Stimulated activated CD8-positive, alpha-beta memory T cell treated with anti-CD3 and anti-CD28 coated beads, Interleukin-12 subunit alpha, Interleukin-12 subunit beta, amount 100 ng/mL, for 1 hour (primary cell): ENCODE measurements at regions not wholly inside any gene's neighbourhood (a gene's known extent, or its start where the extent isn't known, plus 50 kb on each side); places are given as distances from the start of the nearest gene placed in this dataset.
"Not testable (repeated sequence)": the region's sequence is repeated elsewhere in the genome, so short reads cannot be mapped to it uniquely, and the experiment has no call there.

ENCODE experiments used
- DNase-seq: peaks from one replicate; pipeline ENCODE4 v3.0.0-alpha.2; 2020; ENCODE audit warnings: low read depth

DNA sequence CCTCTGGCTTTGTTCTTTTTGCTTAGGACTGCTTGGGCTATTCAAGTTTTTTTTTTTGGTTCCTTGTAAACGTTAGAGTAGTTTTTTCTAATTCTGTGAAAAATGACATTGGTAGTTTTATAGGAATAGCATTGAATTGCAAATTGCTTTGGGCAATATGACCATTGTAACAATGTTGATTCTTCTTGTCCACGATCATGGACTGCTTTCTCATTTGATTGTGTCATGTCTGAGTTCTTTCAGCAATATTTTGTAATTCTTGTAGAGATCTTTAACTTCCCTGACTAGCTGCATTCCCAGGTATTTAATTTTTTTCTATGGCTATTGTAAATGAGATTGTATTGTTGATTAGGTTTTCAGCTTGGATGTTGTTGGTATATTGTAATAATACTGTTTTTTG lies 286.2 kb upstream of the C1QTNF3 start:
- not testable (repeated sequence) for DNase-seq

DNA sequence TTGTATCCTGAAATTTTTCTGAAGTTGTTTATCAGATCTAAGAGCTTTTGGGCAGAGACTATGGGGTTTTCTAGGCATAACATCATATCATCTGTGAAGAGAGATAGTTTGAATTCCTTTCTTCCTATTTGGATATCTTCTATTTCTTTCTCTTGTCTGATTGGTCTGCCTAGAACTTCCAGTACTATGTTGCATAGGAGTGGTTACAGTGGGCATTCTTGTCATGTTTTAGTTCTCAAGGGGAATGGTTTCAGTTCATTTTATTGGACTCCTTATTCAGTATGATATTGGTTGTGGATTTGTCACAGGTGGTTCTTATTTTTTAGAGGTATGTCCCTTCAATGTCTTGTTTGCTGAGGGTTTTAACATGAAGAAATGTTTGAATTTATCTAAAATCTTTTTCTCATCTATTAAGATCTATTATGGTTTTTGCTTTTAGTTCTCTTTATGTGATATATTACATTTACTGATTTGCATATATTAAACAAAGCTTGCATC lies 286.6 kb upstream of the C1QTNF3 start:
- DNase-seq, result not testable (repeated sequence)

DNA sequence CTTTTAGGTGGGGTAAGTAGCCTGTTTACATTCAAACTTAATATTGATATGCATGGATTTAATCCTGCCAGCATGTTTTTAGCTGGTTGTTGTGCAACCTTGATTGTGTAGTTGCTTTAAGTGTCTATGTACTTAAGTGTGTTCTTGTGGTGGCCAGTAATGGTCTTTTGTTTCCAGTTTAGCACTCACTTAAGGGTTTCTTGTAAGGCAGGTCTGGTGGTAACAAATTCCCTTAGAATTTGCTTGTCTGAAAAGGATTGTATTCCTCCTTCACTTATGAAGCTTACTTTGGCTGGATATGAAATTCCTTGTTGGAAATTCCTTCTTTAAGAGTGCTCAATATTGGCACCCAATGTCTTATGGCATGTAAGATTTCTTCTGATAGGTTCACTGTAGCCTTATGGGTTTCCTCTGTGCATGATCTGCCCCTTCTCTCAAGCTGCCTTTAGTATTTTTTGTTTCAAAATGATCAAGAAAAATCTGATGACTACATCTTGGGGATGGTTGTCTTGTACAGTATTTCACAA lies 289.0 kb upstream of the C1QTNF3 start:
- DNase-seq, result not testable (repeated sequence)

DNA sequence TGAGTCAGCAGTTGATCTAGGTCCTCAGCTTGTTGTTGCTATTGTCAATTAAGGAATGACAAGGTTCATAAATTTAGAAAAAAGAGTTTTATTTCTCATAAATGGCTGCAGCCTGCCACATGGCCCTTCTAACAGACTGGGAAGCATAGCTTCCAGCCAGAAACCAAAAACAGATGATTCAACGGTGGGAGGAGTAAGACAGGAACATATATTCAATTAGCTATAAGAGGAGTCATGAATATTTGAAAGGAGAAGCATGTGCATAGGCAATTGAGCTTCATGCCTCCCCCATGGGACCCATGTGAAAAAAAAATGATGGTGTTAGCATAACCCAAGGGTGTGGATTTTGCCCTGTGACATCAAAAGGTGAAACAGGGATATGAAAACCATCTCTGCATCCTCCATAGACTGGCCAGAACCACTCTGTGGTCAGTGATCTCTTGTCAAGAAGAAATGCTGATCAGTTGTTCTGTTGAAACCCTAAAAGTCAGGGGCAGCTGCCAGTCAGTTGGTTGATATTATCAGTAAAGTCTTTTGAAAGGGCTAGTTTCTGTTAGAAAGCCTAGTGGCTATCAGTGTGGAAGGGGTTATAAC lies 296.5 kb upstream of the C1QTNF3 start:
- DNase-seq, result not testable (repeated sequence)

DNA sequence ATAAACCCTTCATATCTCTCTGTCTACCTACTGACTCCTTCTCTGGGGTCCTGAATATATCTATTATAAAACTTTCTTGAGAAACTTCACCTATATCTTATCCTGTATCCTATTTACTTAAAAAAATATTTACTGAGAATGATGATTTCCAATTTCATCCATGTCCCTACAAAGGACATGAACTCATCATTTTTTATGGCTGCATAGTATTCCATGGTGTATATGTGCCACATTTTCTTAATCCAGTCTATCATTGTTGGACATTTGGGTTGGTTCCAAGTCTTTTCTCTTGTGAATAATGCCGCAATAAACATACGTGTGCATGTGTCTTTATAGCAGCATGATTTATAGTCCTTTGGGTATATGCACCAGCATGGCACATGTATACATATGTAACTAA lies 301.7 kb upstream of the RAI14 start:
- not testable (repeated sequence) for DNase-seq

DNA sequence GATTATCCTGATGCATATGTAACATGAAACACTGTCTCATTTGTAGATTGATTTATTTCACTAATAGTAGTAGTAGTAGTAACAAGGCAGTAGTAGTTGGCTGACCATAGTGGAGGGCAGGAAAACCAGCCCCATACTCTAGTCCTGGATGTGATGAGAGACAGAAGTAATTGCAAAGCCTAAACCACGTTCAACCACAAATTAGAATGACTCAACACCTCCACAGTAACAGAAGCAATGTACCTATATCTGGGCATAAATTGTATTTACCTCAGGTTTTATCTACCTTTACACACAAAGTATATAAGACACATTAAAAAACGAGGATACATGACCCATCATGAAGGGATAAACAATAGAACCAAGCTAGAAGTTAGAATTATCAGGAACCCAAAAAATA lies 284.7 kb upstream of the RAI14 start:
- not testable (repeated sequence) for DNase-seq

DNA sequence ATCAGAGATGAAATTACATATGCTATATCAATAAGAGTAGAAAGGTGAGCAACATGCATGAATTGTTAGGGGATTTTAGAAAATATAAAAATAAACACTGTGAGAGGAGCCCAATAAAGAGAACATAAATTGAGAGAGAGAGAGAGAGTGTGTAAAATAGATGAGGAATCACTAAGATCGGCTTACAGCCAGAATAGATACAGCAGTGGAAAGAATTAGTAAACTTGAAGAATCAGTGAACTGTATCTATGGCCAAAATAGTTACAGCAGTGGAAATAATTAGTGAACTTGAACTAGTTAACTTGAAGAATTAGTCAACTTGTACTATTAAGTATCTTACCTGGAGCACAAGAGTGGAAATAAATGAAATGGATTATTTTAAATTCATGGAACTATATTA lies 284.3 kb upstream of the RAI14 start:
- not testable (repeated sequence) for DNase-seq

DNA sequence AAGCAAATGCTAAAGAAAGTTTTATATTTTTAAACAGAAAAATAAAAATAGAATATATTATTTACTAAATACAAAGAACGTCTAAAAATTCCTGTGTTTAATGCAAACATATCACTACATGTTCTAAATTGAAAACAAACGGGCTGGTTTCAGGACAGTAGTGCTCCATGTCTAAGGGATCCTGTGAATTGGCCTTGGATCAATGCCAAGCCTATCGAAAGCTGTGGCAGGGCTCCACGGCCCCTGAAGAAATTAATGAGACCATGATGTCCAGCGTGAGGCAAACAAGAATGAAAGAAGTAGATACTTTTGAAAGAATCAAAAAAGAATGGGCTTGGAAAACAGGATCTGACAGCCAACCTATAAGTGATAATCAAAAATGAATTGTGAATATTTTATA lies 283.4 kb upstream of the RAI14 start:
- not testable (repeated sequence) for DNase-seq

DNA sequence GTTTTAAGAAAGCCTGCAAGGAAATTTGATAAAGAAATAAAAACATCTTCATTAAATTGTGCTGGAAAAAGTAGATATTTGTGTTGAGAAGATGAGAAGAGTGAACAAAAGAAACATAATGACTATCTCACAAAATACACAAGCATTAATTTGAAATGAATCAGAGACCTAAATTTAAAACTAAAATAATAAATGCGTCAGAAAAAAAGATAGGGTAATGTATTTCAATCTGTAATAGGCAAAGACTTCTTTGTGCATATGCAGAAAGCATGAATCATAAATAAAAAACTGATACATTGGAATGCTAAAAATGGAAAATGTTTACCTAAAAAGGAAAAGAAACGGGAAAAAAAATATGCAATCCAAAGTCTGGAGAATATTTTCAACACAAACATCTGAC lies 278.5 kb upstream of the RAI14 start:
- DNase-seq, result not testable (repeated sequence)

DNA sequence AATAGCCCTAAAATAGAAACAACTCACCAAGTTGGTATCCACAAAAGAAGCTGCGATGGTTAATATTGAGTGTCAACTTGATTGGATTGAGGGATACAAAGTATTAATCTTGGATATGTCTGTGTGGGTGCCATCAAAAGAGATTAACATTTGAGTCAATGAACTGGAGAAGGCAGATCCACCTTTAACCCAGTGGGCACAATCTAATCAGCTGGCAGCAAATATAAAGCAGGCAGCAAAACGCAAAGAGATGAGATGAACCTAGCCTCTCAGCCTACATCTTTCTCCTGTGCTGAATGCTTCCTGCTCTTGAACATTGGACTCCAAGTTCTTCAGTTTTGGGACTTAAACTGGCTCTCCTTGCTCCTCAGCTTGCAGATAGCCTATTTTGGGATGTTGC lies 277.6 kb upstream of the RAI14 start:
- not testable (repeated sequence) for DNase-seq

DNA sequence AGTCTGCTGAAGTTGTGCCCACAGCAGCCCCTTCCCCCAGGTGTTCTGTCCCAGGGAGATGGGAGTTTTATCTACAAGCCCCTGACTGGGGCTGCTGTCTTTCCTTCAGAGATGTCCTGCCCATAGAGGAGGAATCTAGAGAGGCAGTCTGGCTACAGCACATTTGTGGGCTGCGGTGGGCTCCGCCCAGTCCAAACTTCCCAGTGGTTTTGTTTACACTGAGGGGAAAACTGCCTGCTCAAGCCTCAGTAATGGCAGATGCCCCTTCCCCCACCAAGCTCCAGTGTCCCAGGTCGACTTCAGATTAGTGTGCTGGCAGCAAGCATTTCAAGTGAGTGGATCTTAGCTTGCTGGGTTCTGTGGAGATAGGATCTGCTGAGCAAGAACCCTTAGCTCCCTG lies 267.4 kb upstream of the RAI14 start:
- not testable (repeated sequence) for DNase-seq

DNA sequence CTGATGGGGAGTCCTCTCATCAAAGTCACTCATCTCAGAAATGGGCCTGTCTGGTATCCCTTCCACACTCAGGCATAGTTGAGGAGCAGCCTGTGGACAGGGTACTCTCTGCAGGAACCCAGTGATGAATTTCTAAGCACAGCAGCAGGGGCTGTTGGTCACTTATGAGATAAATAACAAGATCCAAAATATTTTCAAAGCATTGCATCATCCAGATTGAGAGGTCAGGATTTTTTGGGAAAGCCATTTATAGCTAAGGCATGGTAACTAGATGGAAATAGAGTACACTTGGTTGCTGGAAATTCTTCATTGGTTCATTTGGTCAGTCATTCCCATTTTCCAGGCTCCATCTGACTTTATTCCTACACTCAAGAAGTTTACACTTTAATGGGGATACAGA lies 246.8 kb upstream of the RAI14 start:
- no peak for DNase-seq

DNA sequence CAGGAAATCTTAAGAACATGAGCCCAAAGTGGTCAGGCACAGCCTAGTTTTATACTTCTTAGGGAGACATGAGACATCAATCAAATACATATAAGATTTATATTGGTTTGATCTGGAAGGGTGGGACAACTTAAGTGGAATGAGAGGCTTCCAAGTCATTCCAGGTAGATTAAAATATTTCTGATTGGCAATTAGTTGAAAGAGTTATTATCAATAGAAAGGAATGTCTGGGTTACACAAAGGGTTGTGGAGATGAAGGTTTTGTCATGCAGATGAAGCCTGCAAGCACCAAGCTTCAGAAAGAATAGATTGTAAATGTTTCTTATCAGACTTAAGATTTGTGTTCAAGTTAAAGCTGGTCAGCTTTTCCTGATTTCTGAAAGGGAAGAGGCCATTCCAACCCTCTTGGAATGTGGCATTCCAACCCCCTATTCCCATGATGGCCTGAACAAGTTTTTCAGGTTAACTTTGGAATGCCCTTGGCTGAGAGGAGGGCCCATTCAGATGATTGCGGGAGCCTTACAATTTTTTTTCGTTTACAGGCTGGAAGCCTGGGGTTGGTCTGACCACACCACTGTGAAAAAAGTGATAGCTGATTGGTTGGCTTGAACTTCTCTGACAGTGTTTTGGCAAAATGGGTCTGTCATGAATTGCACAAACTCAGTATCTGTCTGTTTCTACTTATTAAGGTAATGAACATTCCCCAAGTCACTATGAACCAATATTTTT lies 245.6 kb upstream of the RAI14 start:
- no peak for DNase-seq

DNA sequence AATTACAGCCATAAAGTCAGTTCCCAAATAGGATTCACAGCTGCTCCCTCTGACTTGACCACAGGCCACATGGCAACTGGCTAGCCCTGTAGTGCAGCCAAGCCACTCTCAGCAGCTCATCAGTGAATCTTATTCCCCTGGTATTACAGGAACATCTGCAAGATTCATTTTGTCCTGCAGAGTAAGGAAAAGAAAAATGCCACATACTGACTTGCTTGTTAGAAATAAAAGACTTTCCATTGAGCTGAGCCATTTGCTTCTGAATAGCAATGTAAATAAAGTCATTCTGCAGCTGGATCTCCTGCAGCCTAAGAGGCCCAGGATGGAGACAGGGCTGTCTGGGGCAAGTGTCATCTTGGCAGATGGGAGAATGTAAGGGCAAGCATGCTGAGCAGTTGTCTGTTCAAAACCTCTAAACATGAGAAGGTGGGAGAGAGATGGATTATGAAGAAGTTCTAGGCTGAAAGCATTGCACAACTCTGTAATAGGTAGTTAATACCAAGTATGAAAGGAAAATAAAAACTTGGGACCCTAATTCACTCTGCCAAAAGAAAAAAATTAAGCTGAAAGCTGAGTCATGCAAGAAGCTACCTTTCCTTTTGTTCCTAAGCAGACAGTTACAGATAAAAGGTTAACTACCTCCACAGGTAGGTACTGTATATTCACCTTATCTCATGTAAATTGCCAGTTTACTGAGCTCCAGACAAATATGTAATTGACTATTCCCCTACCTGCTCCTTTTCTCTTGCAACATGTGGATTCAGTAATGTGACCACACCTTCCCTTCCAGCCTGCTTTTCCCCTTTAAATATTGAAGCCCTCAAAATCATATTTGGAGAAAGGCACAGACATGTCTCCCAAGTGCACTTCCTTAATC lies 244.4 kb upstream of the RAI14 start:
- DNase-seq, result no peak

DNA sequence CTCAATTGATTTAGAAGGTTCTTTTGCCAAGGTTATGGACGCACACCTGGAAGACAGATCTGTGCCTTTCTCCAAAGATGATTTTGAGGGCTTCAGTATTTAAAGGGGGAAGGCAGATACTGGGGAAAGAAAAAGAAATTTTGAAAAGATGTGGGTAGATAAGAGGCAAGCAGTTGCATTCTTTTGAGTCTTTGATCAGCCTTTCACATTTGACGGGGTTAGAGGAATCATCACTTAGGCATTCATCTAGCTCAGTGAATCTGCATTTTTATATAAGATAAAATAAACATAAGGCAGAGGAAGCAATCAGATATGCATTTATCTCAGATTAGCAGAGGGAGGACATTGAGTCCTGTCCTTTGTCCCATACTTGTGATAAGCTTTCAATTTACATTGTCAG lies 243.4 kb upstream of the RAI14 start:
- DNase-seq, result no peak

DNA sequence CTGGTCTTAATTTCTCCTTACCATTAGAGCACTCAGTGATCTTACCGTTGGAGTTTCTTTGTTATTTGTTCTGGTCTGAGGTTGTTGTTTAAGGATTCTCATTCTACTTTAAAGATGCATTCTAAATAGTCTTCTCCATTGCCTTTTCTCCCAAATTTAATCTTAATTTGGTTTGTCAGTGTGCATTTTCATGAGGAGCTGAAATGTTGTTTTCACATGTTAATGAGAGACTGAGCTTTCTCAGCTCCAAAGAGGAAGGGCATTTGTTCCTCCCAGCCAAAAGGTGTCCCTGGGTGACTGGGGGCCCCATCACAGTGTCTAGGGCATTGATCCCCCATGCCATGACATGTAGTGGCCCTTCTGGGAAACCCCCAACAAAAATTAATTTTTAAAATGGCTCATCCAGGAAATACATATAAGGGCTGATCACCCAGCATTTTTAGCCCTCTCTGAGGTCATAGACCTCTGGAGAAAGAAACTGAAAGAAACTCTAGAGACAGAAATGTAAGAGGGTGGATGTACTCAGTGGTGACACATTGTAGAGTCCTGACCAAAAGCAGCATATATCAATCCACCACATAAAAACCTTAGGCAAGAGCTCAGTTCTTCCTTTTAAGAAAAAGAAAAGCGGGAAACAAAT lies 240.4 kb upstream of the RAI14 start:
- no peak for DNase-seq

DNA sequence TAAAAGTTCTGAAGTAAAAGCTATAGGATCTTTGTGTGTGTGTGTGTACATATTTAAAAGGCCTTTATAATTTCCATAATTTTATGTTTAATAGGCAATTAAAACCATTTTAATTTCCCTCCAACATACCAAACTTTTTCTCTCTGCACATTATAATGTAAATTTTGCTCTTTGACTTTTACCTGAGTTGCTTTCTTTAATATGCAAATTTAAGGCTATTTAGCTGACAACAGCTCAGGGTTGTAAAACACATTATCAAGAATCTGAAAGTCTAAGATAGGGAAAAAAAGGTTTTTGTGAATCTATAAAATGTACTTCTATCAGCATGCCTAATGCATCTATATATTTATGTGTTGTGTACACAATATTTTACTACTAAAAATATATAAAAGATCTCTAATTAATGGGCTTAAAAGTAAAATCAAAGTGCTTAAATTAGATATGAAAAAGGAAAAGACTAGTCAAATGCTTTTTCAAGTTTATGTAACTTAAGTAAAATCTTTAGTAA lies 239.6 kb upstream of the RAI14 start:
- DNase-seq, result no peak

DNA sequence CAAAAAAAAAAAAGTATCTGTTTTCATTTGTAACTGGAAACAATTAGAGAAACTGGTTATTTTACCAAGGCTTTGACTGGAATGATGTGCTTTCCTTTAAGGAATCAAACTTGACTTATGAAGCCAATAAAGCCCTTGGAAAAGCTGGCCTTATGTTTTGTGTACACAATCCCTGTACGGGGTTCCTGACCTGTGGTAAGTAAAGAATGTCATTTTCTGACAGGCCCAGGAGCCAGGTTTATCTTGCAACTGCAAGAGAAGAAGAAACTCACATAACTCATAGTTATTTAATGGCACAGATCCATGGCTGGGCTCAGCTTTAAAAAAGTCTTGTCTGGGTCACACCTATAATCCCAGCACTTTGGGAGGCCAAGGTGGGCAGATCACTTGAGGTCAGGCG lies 235.9 kb upstream of the RAI14 start:
- DNase-seq, result not testable (repeated sequence)

DNA sequence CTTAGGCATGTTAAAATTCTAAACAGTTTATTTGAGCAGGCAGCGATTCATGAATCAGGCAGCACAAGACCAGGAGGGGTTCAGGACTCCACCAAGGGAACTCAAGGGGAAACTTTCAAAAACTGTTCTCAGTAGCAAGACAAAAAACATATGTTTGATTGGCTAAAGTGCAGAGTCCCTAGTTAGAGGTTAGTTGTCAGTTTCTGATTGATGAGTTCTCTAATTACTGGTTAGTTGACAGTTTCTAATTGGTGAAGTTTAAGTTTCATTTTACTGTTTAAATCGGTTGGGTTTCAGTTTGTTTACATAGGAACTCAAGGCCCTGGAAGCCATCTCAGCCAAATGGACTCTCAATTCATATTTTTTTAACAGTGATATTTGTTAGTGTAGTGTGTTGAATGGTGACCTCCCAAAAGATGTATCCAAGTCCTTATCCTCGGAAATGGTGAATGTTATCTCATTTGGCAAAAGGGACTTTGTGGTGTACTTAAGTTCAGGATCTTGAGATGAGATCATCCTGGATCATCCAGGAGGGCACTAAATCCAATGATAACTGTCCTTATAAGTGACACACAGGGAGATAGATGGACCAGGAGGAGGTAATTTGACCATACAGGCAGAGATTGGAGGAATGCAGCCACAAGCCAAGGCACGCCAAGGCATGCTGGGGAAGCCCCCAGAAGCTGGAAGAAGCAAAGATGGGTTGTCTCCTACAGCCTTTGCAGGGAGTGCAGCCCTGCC lies 219.2 kb upstream of the RAI14 start:
- DNase-seq, result no peak

DNA sequence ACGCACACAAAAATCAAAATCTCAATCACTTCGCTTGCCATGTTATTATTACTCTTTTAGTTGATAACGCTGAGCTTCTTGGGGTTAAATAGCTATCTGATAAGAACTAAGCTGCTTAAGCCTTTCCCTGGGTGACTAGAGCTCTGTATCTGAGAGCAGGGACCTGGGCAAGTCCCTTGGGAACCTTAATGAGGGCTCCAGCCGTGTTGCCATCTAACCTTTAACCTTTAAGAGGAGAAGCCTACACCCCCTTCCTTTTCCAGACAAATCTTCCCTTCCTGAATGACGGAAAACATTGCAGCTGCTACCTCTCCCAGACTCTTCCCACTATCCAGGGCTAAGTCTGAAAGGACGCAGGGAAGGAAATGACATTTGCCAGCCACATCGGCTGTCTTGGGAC lies 216.5 kb upstream of the RAI14 start:
- no peak for DNase-seq

DNA sequence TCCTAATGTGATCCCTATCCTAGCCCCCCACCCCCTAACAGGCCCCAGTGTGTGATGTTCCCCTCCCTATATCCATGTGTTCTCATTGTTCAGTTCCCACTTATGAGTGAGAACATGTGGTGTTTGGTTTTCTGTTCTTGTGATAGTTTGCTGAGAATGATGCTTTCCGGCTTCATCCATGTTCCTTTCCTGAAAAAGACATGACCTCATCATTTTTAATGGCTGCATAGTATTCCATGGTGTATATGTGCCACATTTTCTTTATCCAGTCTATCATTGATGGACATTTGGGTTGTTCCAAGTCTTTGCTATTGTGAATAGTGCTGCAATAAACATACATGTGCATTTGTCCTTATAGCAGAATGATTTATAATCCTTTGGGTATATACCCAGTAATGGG lies 214.4 kb upstream of the RAI14 start:
- not testable (repeated sequence) for DNase-seq
